GM23338 (cell line): ENCODE measurements at regions not wholly inside any gene's neighbourhood (a gene's known extent, or its start where the extent isn't known, plus 50 kb on each side); places are given as distances from the start of the nearest gene placed in this dataset.

ENCODE experiments used
- ATAC-seq: fragments of 200-7000 bp; cut with Tn5 transposase; 3 replicates; pipeline ENCODE4 v1.9.1; 2020
- DNase-seq: peaks from one replicate; pipeline ENCODE4 v3.0.0-alpha.2; 2015; ENCODE audit warnings: low spot score
- H2AFZ ChIP-seq: fragments of 200-600 bp; sonication (generic); 2 replicates; pipeline ENCODE4 v1.8.0; 2016; ENCODE audit warnings: antibody characterized with exemption, mild to moderate bottlenecking, moderate library complexity
- H3F3A ChIP-seq: fragments of 200-600 bp; sonication (generic); replicated peaks from 2 replicates; pipeline ENCODE4 v1.8.0; 2017; ENCODE audit warnings: antibody characterized with exemption, mixed run types, low read depth
- H3K27ac ChIP-seq: fragments of 200-600 bp; sonication (generic); 2 replicates; pipeline ENCODE4 v1.6.1; 2016; ENCODE audit warnings: low read depth
- H3K27me3 ChIP-seq: fragments of 200-600 bp; sonication (generic); 2 replicates; pipeline ENCODE4 v1.8.0; 2016; ENCODE audit warnings: mild to moderate bottlenecking, mixed run types, moderate library complexity; ENCODE audit not compliant: insufficient read depth
- H3K36me3 ChIP-seq: fragments of 200-600 bp; sonication (generic); 2 replicates; pipeline ENCODE4 v1.8.0; 2016; ENCODE audit warnings: mild to moderate bottlenecking; ENCODE audit not compliant: insufficient read depth
- H3K4me1 ChIP-seq: fragments of 200-600 bp; sonication (generic); 2 replicates; pipeline ENCODE4 v1.8.0; 2016; ENCODE audit warnings: mild to moderate bottlenecking, moderate library complexity; ENCODE audit not compliant: insufficient read depth
- H3K4me2 ChIP-seq: fragments of 200-600 bp; sonication (generic); 2 replicates; pipeline ENCODE4 v1.7.1; 2017; ENCODE audit warnings: mixed run types
- H3K4me3 ChIP-seq: fragments of 200-600 bp; sonication (generic); 2 replicates; pipeline ENCODE4 v1.6.1; 2016; ENCODE audit warnings: mixed run types
- H3K79me2 ChIP-seq: fragments of 200-600 bp; sonication (generic); replicated peaks from 2 replicates; pipeline ENCODE4 v1.8.0; 2017; ENCODE audit warnings: mild to moderate bottlenecking; ENCODE audit not compliant: insufficient read depth
- H3K9me2 ChIP-seq: fragments of 200-600 bp; sonication (generic); 2 replicates; pipeline ENCODE4 v1.8.0; 2017; ENCODE audit not compliant: insufficient read depth
- H4K20me1 ChIP-seq: fragments of 200-600 bp; sonication (generic); replicated peaks from 2 replicates; pipeline ENCODE4 v1.8.0; 2017; ENCODE audit warnings: mild to moderate bottlenecking; ENCODE audit not compliant: insufficient read depth
- H3K27ac Mint-ChIP-seq: 2 replicates; pipeline ENCODE4 v1.8.0; 2020; ENCODE audit warnings: inconsistent platforms, mild to moderate bottlenecking, moderate library complexity, mixed read lengths
- H3K27me3 Mint-ChIP-seq: 3 replicates; pipeline ENCODE4 v1.8.0; 2022; ENCODE audit warnings: low read depth, mild to moderate bottlenecking, moderate library complexity, mixed read lengths, inconsistent platforms; ENCODE audit not compliant: insufficient read depth, poor library complexity
- H3K36me3 Mint-ChIP-seq: 3 replicates; pipeline ENCODE4 v1.8.0; 2021; ENCODE audit warnings: low read depth, mild to moderate bottlenecking, inconsistent platforms, moderate library complexity, mixed read lengths
- H3K4me1 Mint-ChIP-seq: 3 replicates; pipeline ENCODE4 v1.8.0; 2020; ENCODE audit warnings: mild to moderate bottlenecking, inconsistent platforms, mixed read lengths
- H3K4me3 Mint-ChIP-seq: 3 replicates; pipeline ENCODE4 v1.8.0; 2021; ENCODE audit warnings: moderate library complexity, mild to moderate bottlenecking, inconsistent platforms, mixed read lengths
- H3K9me3 Mint-ChIP-seq: 3 replicates; pipeline ENCODE4 v1.8.0; 2020; ENCODE audit warnings: moderate library complexity, mild to moderate bottlenecking, inconsistent platforms, mixed read lengths
- CREB1 ChIP-seq: fragments of 250-450 bp; sonication (Bioruptor Pico); IDR thresholded peaks from 2 replicates; pipeline ENCODE4 v1.5.0; 2020; ENCODE audit warnings: low read depth, mild to moderate bottlenecking, moderate library complexity
- CTCF ChIP-seq, 2 experiments: fragments of 200-600 bp in 1 of 2; sonication (generic) in 1 of 2; conservative IDR thresholded peaks; 2 replicates each; pipeline versions ENCODE4 v1.5.1 to v1.6.1; 2016 to 2017; ENCODE audit warnings: antibody characterized with exemption in 2 of 2, low read depth in 2 of 2, mild to moderate bottlenecking in 2 of 2, moderate library complexity in 1 of 2
- ETS1 ChIP-seq: IDR thresholded peaks from 2 replicates; pipeline ENCODE4 v1.6.1; 2016; ENCODE audit warnings: antibody characterized with exemption
- EZH2 ChIP-seq: fragments of 200-600 bp; sonication (generic); IDR thresholded peaks from one replicate; pipeline ENCODE4 v1.8.0; 2017; ENCODE audit warnings: antibody characterized with exemption, mild to moderate bottlenecking, low read depth; ENCODE audit not compliant: unreplicated experiment
- EZH2phosphoT487 ChIP-seq: fragments of 200-600 bp; sonication (generic); IDR thresholded peaks from one replicate; pipeline ENCODE4 v1.8.1; 2018; ENCODE audit warnings: antibody characterized with exemption; ENCODE audit not compliant: unreplicated experiment
- JUNB ChIP-seq: IDR thresholded peaks from one replicate; pipeline ENCODE4 v1.6.1; 2016; ENCODE audit warnings: antibody characterized with exemption; ENCODE audit not compliant: unreplicated experiment
- NANOG ChIP-seq: IDR thresholded peaks from 2 replicates; pipeline ENCODE4 v1.6.1; 2016; ENCODE audit warnings: antibody characterized with exemption, borderline replicate concordance
- POLR2AphosphoS5 ChIP-seq: IDR thresholded peaks from 2 replicates; pipeline ENCODE4 v1.6.1; 2016; ENCODE audit warnings: antibody characterized with exemption, low read depth
- REST ChIP-seq: IDR thresholded peaks from one replicate; pipeline ENCODE4 v1.6.1; 2018; ENCODE audit warnings: antibody characterized with exemption; ENCODE audit not compliant: unreplicated experiment
- ZNF114 ChIP-seq: fragments of 250-450 bp; sonication (Bioruptor Pico); IDR thresholded peaks from 2 replicates; pipeline ENCODE4 v1.5.0; 2020; ENCODE audit warnings: mild to moderate bottlenecking, moderate library complexity
- ZNF462 ChIP-seq: fragments of 250-450 bp; sonication (Bioruptor Pico); IDR thresholded peaks from 2 replicates; pipeline ENCODE4 v1.5.0; 2020; ENCODE audit warnings: mild to moderate bottlenecking, moderate library complexity

GRCh38 chr2:18682681-18683080 lies 93.3 kb upstream of the NT5C1B start (continued):
- no peak for TF ChIP-seq ZNF462 (CRISPR knock-in tag)
- TF ChIP-seq EZH2phosphoT487 = no peak
- TF ChIP-seq CREB1 (CRISPR knock-in tag) = no peak
- no peak for TF ChIP-seq EZH2
- TF ChIP-seq ZNF114 (CRISPR knock-in tag) = no peak

GRCh38 chr2:18677280-18677679 lies 87.9 kb upstream of the NT5C1B start:
- Histone ChIP-seq H3F3A (no peaks in the 10 kb centered on the region), H3K79me2 (no peaks in the 10 kb centered on the region), H4K20me1 (no peaks in the 10 kb centered on the region), H3K27me3 (no peaks in the 10 kb centered on the region), H3K9me2 (0 out of 2 replicates have a peak, but pooled peaks cover 3% of the 10 kb centered on the region), H3K4me2 (no peak overlapping the region), H2AFZ (no peak overlapping the region), H3K36me3 (no peaks in the 10 kb centered on the region), H3K4me3 (no peak overlapping the region), H3K27ac (no peak overlapping the region), H3K4me1 (no peaks in the 10 kb centered on the region)
- Mint-ChIP-seq H3K4me3 (no peak overlapping the region), H3K27me3 (peaks cover 2% of the 10 kb centered on the region), H3K4me1 (no peaks in the 10 kb centered on the region), H3K9me3 (peaks cover 8% of the 10 kb centered on the region; the same call in 2 of the 3 replicates), H3K36me3 (no peaks in the 10 kb centered on the region), H3K27ac (no peak overlapping the region)
- ATAC-seq (no peak), DNase-seq (no peak)
- TF ChIP-seq CTCF (conservative IDR thresholded peaks at IDR 0.05; ENCODE audit: low read depth in 2 of 2) = no peak
- no peak for TF ChIP-seq ZNF114 (CRISPR knock-in tag)
- no peak for TF ChIP-seq REST
- no peak for TF ChIP-seq NANOG
- no peak for TF ChIP-seq POLR2AphosphoS5
- TF ChIP-seq ETS1 = no peak
- TF ChIP-seq CREB1 (CRISPR knock-in tag) = no peak
- no peak for TF ChIP-seq EZH2
- TF ChIP-seq JUNB = no peak
